IMR-90 (cell line): ENCODE measurements at regions not wholly inside any gene's neighbourhood (a gene's known extent, or its start where the extent isn't known, plus 50 kb on each side); places are given as distances from the start of the nearest gene placed in this dataset.

Experiments used
- FOS ChIP-seq: fragments of 150-350 bp; IDR thresholded peaks from 2 replicates; pipeline ENCODE4 v1.6.1; 2016; ENCODE audit warnings: low read depth, low read length
- MAZ ChIP-seq: IDR thresholded peaks from 2 replicates; pipeline ENCODE4 v1.6.1; 2012; ENCODE audit warnings: low read depth, mild to moderate bottlenecking, low read length, improper control_type of control experiment, moderate library complexity, borderline replicate concordance
- MXI1 ChIP-seq: IDR thresholded peaks from 2 replicates; pipeline ENCODE4 v1.6.1; 2012; ENCODE audit warnings: low read depth, mild to moderate bottlenecking, low read length, moderate library complexity, borderline replicate concordance
- NFE2L2 ChIP-seq: fragments of 150-350 bp; IDR thresholded peaks from 2 replicates; pipeline ENCODE4 v1.6.1; 2016; ENCODE audit warnings: low read depth, mild to moderate bottlenecking, low read length
- POLR2A ChIP-seq: IDR thresholded peaks from 2 replicates; pipeline ENCODE4 v1.6.1; 2012; ENCODE audit warnings: mild to moderate bottlenecking, low read depth, low read length
- RAD21 ChIP-seq: IDR thresholded peaks from 2 replicates; pipeline ENCODE4 v1.6.1; 2012; ENCODE audit warnings: low read length, improper control_type of control experiment
- RCOR1 ChIP-seq: IDR thresholded peaks from 2 replicates; pipeline ENCODE4 v1.6.1; 2012; ENCODE audit warnings: mild to moderate bottlenecking, low read length, improper control_type of control experiment; ENCODE audit not compliant: insufficient replicate concordance
- SMC3 ChIP-seq: fragments of 150-350 bp; IDR thresholded peaks from 2 replicates; pipeline ENCODE4 v1.6.1; 2016; ENCODE audit warnings: low read depth, mild to moderate bottlenecking, antibody characterized with exemption, low read length, moderate library complexity
- TF ChIP-seq, protein P1 (sequence below): conservative IDR thresholded peaks from 2 replicates; pipeline ENCODE4 v1.5.1; 2012; ENCODE audit warnings: mild to moderate bottlenecking, low read depth, low read length, improper control_type of control experiment

GRCh38 chr17:14594690-14595089 lies 293.8 kb downstream of the HS3ST3B1 start:
- TF ChIP-seq RCOR1 (no peak), NFE2L2 (no peak), MXI1 (no peak), MAZ (no peak), POLR2A (no peak), RAD21 (no peak), FOS (no peak), SMC3 (no peak)
- TF ChIP-seq, protein P1, sequence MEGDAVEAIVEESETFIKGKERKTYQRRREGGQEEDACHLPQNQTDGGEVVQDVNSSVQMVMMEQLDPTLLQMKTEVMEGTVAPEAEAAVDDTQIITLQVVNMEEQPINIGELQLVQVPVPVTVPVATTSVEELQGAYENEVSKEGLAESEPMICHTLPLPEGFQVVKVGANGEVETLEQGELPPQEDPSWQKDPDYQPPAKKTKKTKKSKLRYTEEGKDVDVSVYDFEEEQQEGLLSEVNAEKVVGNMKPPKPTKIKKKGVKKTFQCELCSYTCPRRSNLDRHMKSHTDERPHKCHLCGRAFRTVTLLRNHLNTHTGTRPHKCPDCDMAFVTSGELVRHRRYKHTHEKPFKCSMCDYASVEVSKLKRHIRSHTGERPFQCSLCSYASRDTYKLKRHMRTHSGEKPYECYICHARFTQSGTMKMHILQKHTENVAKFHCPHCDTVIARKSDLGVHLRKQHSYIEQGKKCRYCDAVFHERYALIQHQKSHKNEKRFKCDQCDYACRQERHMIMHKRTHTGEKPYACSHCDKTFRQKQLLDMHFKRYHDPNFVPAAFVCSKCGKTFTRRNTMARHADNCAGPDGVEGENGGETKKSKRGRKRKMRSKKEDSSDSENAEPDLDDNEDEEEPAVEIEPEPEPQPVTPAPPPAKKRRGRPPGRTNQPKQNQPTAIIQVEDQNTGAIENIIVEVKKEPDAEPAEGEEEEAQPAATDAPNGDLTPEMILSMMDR, result no peak
